Cardiac muscle cell (in vitro differentiated cells and primary cell): ENCODE measurements at regions not wholly inside any gene's neighbourhood (a gene's known extent, or its start where the extent isn't known, plus 50 kb on each side); places are given as distances from the start of the nearest gene placed in this dataset.

Experiments
- DNase-seq, 2 donors: peaks; one replicate each; pipeline versions ENCODE4 v3.0.0 to v3.0.0-alpha.2; 2010 to 2017; ENCODE audit warnings: low read depth in 1 of 2, low spot score in 1 of 2
- H3K27ac ChIP-seq: fragments of 200-600 bp; sonication (generic); 2 replicates; pipeline ENCODE4 v1.5.1; 2016
- H3K27me3 ChIP-seq: fragments of 200-600 bp; sonication (generic); 2 replicates; pipeline ENCODE4 v1.6.0; 2016; ENCODE audit warnings: control low read depth
- H3K36me3 ChIP-seq: fragments of 200-600 bp; sonication (generic); 2 replicates; pipeline ENCODE4 v1.5.1; 2016; ENCODE audit warnings: control low read depth
- H3K4me1 ChIP-seq: fragments of 200-600 bp; sonication (generic); 2 replicates; pipeline ENCODE4 v1.8.1; 2017; ENCODE audit warnings: low read depth, mild to moderate bottlenecking, mixed run types
- H3K4me3 ChIP-seq: fragments of 200-600 bp; sonication (generic); 2 replicates; pipeline ENCODE4 v1.5.1; 2016; ENCODE audit warnings: mild to moderate bottlenecking
- H3K9me3 ChIP-seq: fragments of 200-600 bp; sonication (generic); 2 replicates; pipeline ENCODE4 v1.5.1; 2017; ENCODE audit warnings: low read depth, mild to moderate bottlenecking, control low read depth
- TF ChIP-seq, protein P1 (sequence below): IDR thresholded peaks from 2 replicates; pipeline ENCODE4 v1.5.1; 2012; ENCODE audit warnings: low read depth, mild to moderate bottlenecking, low read length

DNA sequence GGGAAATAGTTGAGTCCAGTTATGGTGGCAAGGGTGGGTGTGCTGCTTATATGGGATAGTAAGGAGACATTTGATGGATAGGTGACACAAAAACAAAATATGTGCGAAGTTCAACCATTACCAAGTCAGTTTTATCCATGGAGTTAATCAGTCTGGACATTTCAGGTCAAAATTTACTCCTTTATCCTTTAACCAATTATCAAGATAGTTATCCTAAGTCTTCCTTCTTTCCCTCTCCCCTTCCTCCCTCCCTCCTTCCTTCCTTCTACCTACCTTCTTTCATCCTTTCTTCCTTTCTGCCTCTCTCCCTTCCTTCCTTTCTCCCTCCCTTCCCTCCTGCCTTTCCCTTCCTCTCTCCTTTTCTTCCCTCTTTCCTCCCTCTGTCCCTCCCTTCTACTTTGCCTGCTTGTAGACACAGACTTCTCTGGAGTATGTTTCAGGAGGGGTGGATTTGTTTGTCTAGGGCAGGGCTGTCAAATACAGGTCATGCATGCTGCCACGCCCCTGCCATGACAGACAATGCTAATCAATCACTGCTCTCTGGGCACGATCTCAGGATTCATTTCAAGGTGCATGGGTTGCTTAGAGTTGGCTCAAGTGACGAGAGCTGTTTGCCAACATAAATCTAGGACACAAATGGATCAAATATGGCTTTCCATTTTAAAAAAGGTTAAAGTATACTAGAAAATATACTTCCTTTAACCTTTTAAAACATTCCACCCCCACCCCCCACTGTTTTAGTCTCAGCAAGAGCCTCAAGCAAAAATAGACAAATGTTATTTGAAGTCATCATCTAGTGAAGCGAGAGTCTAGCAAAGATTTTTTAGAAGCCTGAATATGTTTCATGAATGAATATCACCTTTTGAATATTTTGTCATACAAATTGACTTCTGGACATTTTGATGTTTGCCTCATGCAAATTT is 281.6 kb upstream of the CITED2 start:
- Histone ChIP-seq H3K36me3 (no peaks in the 10 kb centered on the region), H3K27me3 (no peaks in the 10 kb centered on the region), H3K27ac (no peak overlapping the region), H3K4me1 (peaks cover 7% of the 10 kb centered on the region), H3K4me3 (no peak overlapping the region), H3K9me3 (no peaks in the 10 kb centered on the region)
- no peak for DNase-seq
- TF ChIP-seq, protein P1, sequence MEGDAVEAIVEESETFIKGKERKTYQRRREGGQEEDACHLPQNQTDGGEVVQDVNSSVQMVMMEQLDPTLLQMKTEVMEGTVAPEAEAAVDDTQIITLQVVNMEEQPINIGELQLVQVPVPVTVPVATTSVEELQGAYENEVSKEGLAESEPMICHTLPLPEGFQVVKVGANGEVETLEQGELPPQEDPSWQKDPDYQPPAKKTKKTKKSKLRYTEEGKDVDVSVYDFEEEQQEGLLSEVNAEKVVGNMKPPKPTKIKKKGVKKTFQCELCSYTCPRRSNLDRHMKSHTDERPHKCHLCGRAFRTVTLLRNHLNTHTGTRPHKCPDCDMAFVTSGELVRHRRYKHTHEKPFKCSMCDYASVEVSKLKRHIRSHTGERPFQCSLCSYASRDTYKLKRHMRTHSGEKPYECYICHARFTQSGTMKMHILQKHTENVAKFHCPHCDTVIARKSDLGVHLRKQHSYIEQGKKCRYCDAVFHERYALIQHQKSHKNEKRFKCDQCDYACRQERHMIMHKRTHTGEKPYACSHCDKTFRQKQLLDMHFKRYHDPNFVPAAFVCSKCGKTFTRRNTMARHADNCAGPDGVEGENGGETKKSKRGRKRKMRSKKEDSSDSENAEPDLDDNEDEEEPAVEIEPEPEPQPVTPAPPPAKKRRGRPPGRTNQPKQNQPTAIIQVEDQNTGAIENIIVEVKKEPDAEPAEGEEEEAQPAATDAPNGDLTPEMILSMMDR: no peak

DNA sequence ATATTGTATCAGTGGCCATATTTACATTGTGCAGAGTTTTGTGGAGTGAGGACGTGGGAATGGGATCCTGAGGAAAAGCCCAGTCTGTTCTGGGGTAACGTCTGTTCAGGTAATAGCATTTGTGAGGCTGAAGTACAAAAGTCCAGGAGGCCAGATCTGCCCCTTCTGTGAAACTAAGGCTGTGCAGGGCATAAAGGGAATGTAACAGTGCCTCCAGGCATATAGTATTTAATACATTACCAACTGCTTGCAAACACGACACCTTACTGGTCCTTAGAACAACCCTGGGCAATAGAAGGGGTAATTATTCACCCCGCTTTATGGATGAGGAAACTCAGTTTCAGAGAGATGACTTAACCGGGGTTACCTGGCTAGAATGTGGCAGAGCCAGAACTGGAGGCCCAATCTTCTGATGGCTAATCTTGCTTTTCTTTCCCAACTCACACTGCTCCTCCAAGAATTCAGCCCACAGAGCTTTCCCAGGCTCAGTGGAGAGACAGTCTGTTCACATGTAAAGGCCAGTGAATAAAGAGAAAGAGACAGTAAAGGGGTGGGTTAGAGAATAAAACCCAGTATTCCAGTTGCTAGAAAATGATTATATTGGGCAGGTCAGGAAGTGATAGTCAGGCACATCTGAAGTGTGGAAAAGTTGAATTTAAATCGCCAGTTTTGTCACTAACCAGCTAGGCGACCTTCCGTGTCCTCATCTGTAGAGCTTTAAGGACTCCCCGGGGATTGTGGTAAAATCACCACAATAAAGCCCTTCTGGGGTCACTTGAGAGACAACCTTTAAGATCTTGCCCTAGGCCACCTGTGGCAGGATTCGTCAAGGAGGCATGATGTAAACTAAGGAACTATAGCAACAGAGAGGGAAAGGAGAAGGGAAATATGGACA is 280.7 kb upstream of the CITED2 start:
- no peaks in the 10 kb centered on the region for H3K27me3 ChIP-seq
- TF ChIP-seq, protein P1: no peak
- H3K4me1 ChIP-seq: peaks cover 7% of the 10 kb centered on the region
- H3K9me3 ChIP-seq: no peaks in the 10 kb centered on the region
- no peak overlapping the region for H3K27ac ChIP-seq
- DNase-seq: no peak
- H3K4me3 ChIP-seq: no peak overlapping the region
- H3K36me3 ChIP-seq: no peaks in the 10 kb centered on the region

DNA sequence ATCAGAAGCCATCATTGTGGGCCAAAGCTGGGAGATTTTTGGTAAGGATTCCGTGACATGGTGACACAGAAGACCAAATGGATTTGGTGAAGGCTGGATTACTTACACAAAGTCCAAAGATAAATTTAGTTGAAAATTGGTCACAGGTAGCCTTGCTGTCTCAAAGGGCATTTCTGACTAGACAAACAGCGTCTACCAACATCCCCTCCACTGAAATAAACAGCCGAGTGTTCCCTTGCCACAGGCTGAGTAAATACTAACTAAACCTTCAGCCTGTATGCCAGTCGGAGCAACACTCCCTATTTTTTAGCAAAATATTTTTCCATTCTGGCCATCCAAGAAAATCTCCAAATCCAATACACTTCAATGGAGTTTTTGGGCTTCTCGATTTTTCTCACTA is 279.9 kb upstream of the CITED2 start:
- Histone ChIP-seq H3K9me3 (no peaks in the 10 kb centered on the region), H3K27me3 (no peaks in the 10 kb centered on the region), H3K27ac (no peak overlapping the region), H3K4me3 (no peak overlapping the region), H3K36me3 (no peaks in the 10 kb centered on the region), H3K4me1 (peaks cover 7% of the 10 kb centered on the region)
- no peak for DNase-seq
- TF ChIP-seq, protein P1: no peak

DNA sequence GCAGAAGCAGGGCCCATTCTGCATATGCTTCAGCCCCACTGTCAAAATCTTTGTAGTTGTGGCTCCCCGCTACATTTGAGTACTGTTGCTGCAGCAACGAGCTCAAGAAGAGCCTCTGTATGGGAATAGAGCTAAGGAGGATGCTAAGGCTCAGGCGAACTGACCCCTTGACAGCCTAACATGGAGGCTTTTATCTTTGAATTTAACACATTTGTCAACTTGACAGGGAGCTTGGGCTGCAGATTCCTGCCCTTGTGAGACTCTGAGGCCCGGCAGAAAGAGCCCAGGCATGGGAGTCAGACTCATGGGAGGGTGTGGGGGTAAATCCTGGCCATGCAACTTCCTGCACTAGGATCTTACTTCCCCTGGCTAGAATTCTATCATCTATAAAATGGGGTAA is 278.7 kb upstream of the CITED2 start:
- Histone ChIP-seq H3K36me3 (no peaks in the 10 kb centered on the region), H3K9me3 (no peaks in the 10 kb centered on the region), H3K27me3 (no peaks in the 10 kb centered on the region), H3K27ac (peak overlapping the region; percentile 16), H3K4me1 (peaks cover 7% of the 10 kb centered on the region), H3K4me3 (no peak overlapping the region)
- DNase-seq: peak in 1 of 2 donors; percentile 63
- TF ChIP-seq, protein P1: no peak

DNA sequence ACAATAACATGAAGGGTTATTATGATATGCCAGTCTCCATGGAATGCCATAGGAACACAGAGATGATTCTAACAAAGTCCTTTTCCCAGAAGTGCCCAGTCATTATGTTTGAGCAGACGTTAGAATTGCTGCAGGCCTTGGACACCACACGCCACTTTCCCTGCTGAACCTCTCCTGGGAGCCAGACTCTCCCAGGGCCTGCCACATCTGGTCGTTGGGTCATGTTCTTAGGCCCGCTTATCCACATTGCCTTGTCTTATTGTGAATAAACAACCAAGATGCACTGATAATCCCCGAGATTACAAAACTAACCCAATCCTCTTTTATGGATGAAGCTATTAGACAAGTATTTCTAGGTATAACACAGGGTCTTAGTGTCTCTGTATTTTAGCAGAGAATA is 276.5 kb upstream of the CITED2 start:
- H3K27me3 ChIP-seq: no peaks in the 10 kb centered on the region
- H3K4me1 ChIP-seq: peaks cover 7% of the 10 kb centered on the region
- TF ChIP-seq, protein P1: no peak
- H3K9me3 ChIP-seq: no peaks in the 10 kb centered on the region
- H3K36me3 ChIP-seq: no peaks in the 10 kb centered on the region
- DNase-seq: no peak
- no peak overlapping the region for H3K27ac ChIP-seq
- H3K4me3 ChIP-seq: no peak overlapping the region
